H1 (cell line): ENCODE measurements at regions not wholly inside any gene's neighbourhood (a gene's known extent, or its start where the extent isn't known, plus 50 kb on each side); places are given as distances from the start of the nearest gene placed in this dataset.

ENCODE experiments used
- CTCF ChIA-PET: fragments of 300-600 bp; sonication (Branson Sonifier 250); formaldehyde crosslinking; loops from one replicate; lab custom pipeline; 2021; ENCODE audit not compliant: partially characterized antibody; lab: Charles Lee
- POLR2A ChIA-PET: fragments of 300-600 bp; sonication (Branson Sonifier 250); formaldehyde crosslinking; loops from one replicate; lab custom pipeline; 2021; ENCODE audit warnings: inconsistent platforms; ENCODE audit not compliant: partially characterized antibody; lab: Charles Lee
- DNase-seq, 2 experiments: peaks; one replicate each; pipeline versions ENCODE4 v3.0.0 to v3.0.0-alpha.2; 2010 to 2022; ENCODE audit warnings: low spot score in 2 of 2, low read depth in 1 of 2, mixed read lengths in 1 of 2
- FAIRE-seq: peaks from 2 replicates; lab custom pipeline; 2011; peaks lifted over from hg19 to GRCh38; lab: Jason Lieb, UNC
- H2AFZ ChIP-seq: 2 replicates; pipeline ENCODE4 v1.8.1; 2012; ENCODE audit warnings: low read length, inconsistent platforms
- H2AK5ac ChIP-seq: 2 replicates; pipeline ENCODE4 v1.6.1; 2013; ENCODE audit warnings: low read depth, low read length
- H2BK120ac ChIP-seq: replicated peaks from 2 replicates; pipeline ENCODE3; 2013; ENCODE audit warnings: low read depth, low read length, inconsistent platforms
- H2BK12ac ChIP-seq: 2 replicates; pipeline ENCODE4 v1.6.1; 2013; ENCODE audit warnings: low read depth, low read length
- H2BK15ac ChIP-seq: 2 replicates; pipeline ENCODE4 v1.6.1; 2013; ENCODE audit warnings: low read length
- H2BK20ac ChIP-seq: 2 replicates; pipeline ENCODE4 v1.6.1; 2013; ENCODE audit warnings: low read length
- H2BK5ac ChIP-seq: 2 replicates; pipeline ENCODE4 v1.6.1; 2013; ENCODE audit warnings: low read depth, low read length
- H3K14ac ChIP-seq: 2 replicates; pipeline ENCODE4 v1.6.1; 2013; ENCODE audit warnings: inconsistent platforms; ENCODE audit not compliant: insufficient read length
- H3K18ac ChIP-seq: 2 replicates; pipeline ENCODE4 v1.6.1; 2013; ENCODE audit warnings: low read length; ENCODE audit errors: extremely low read depth
- H3K23ac ChIP-seq: 2 replicates; pipeline ENCODE4 v1.6.1; 2013; ENCODE audit warnings: inconsistent platforms; ENCODE audit not compliant: insufficient read length
- H3K23me2 ChIP-seq: 2 replicates; pipeline ENCODE4 v1.6.1; 2013; ENCODE audit warnings: low read depth, low read length
- H3K27ac ChIP-seq: 2 replicates; pipeline ENCODE4 v1.6.1; 2011; ENCODE audit warnings: low read depth, low read length, inconsistent platforms
- H3K27me3 ChIP-seq, 4 experiments: replicated peaks in 1 of 4; 1 replicate in 1 of 4; 2 replicates in 3 of 4; pipeline versions ENCODE4 v1.6.1 to v1.8.1; 2011 to 2013; ENCODE audit warnings: low read length in 3 of 4, mild to moderate bottlenecking in 3 of 4, inconsistent platforms in 2 of 4, mixed read lengths in 2 of 4, moderate library complexity in 1 of 4; ENCODE audit not compliant: control insufficient read depth in 3 of 4, insufficient read depth in 3 of 4; ENCODE audit errors: extremely low read depth in 1 of 4
- H3K36me3 ChIP-seq, 4 experiments: 2 replicates each; pipeline versions ENCODE4 v1.6.1 to v1.8.1; 2011 to 2013; ENCODE audit warnings: mild to moderate bottlenecking in 4 of 4, low read length in 3 of 4, moderate library complexity in 2 of 4, control low read depth in 1 of 4, inconsistent platforms in 1 of 4; ENCODE audit not compliant: insufficient read depth in 4 of 4, control insufficient read depth in 2 of 4
- H3K4ac ChIP-seq: replicated peaks from 2 replicates; pipeline ENCODE3; 2013; ENCODE audit warnings: low read length, low read depth, mixed read lengths, inconsistent platforms; ENCODE audit not compliant: insufficient read length
- H3K4me1 ChIP-seq, 4 experiments: replicated peaks in 1 of 4; 1 replicate in 1 of 4; 2 replicates in 3 of 4; pipeline versions ENCODE4 v1.6.1 to v1.8.1; 2011 to 2013; ENCODE audit warnings: low read length in 3 of 4, inconsistent platforms in 2 of 4, mixed read lengths in 1 of 4; ENCODE audit not compliant: insufficient read depth in 4 of 4, control insufficient read depth in 3 of 4
- H3K4me2 ChIP-seq, 2 experiments: 2 replicates each; pipeline versions ENCODE4 v1.6.1 to v1.8.1; 2011 to 2013; ENCODE audit warnings: low read depth in 2 of 2, low read length in 2 of 2, control low read depth in 1 of 2, inconsistent platforms in 1 of 2, mild to moderate bottlenecking in 1 of 2; ENCODE audit not compliant: insufficient read depth in 1 of 2
- H3K4me3 ChIP-seq, 4 experiments: fragments of 200-600, 300-600 bp in 1 of 4; sonication (generic), shearing (Covaris generic), sonication (Bioruptor Twin) in 1 of 4; 2 replicates each; pipeline versions ENCODE4 v1.5.1 to v1.8.1; 2011 to 2016; ENCODE audit warnings: low read length in 4 of 4, low read depth in 3 of 4, control low read depth in 2 of 4, inconsistent platforms in 2 of 4, mild to moderate bottlenecking in 2 of 4, mixed read lengths in 1 of 4, moderate library complexity in 1 of 4; ENCODE audit not compliant: insufficient read depth in 2 of 4; ENCODE audit errors: extremely low read depth in 1 of 4
- H3K56ac ChIP-seq: replicated peaks from 2 replicates; pipeline ENCODE3; 2013; ENCODE audit warnings: low read depth, mild to moderate bottlenecking, mixed read lengths, low read length, inconsistent platforms; ENCODE audit not compliant: insufficient read length
- H3K79me1 ChIP-seq: 2 replicates; pipeline ENCODE4 v1.6.1; 2013; ENCODE audit warnings: low read depth, low read length, control low read depth
- H3K79me2 ChIP-seq, 2 experiments: 2 replicates each; pipeline versions ENCODE4 v1.6.1 to v1.8.1; 2012 to 2013; ENCODE audit warnings: low read length in 2 of 2, mild to moderate bottlenecking in 2 of 2, inconsistent platforms in 1 of 2; ENCODE audit not compliant: insufficient read depth in 2 of 2, control insufficient read depth in 1 of 2
- H3K9ac ChIP-seq, 4 experiments: replicated peaks in 1 of 4; 1 replicate in 1 of 4; 2 replicates in 3 of 4; pipeline versions ENCODE4 v1.6.1 to v1.8.1; 2011 to 2013; ENCODE audit warnings: low read depth in 3 of 4, low read length in 3 of 4, control low read depth in 2 of 4, mild to moderate bottlenecking in 2 of 4, moderate library complexity in 2 of 4, inconsistent platforms in 1 of 4; ENCODE audit errors: extremely low read depth in 1 of 4
- H3K9me3 ChIP-seq, 2 experiments: 2 replicates each; pipeline versions ENCODE4 v1.6.1 to v1.8.1; 2012 to 2013; ENCODE audit warnings: mild to moderate bottlenecking in 2 of 2, moderate library complexity in 2 of 2, control low read depth in 1 of 2, inconsistent platforms in 1 of 2, low read depth in 1 of 2, low read length in 1 of 2, mixed read lengths in 1 of 2; ENCODE audit not compliant: insufficient read depth in 2 of 2
- H4K20me1 ChIP-seq, 2 experiments: replicated peaks in 1 of 2; 2 replicates each; pipeline versions ENCODE3 to v1.8.1; 2011 to 2013; ENCODE audit warnings: inconsistent platforms in 2 of 2, low read length in 2 of 2, mild to moderate bottlenecking in 1 of 2; ENCODE audit not compliant: insufficient read depth in 2 of 2, control insufficient read depth in 1 of 2
- H4K5ac ChIP-seq: 2 replicates; pipeline ENCODE4 v1.6.1; 2013; ENCODE audit warnings: low read length, low read depth, mixed read lengths, inconsistent platforms; ENCODE audit not compliant: insufficient read length
- H4K8ac ChIP-seq: 2 replicates; pipeline ENCODE4 v1.8.0; 2013; ENCODE audit warnings: mild to moderate bottlenecking, moderate library complexity, low read length, inconsistent platforms; ENCODE audit not compliant: insufficient read depth; ENCODE audit errors: extremely low read depth
- H4K91ac ChIP-seq: replicated peaks from 2 replicates; pipeline ENCODE3; 2013; ENCODE audit warnings: low read length, mixed read lengths, inconsistent platforms; ENCODE audit not compliant: insufficient read length
- ASH2L ChIP-seq: fragments of 200-600, 300-600 bp; sonication (generic); IDR thresholded peaks from one replicate; pipeline ENCODE4 v1.7.1; 2017; ENCODE audit warnings: low read length
- BRCA1 ChIP-seq: IDR thresholded peaks from 2 replicates; pipeline ENCODE4 v1.6.1; 2012; ENCODE audit warnings: low read depth, low read length, improper control_type of control experiment
- GTF2F1 ChIP-seq: IDR thresholded peaks from 2 replicates; pipeline ENCODE4 v1.6.1; 2012; ENCODE audit warnings: low read depth, low read length, improper control_type of control experiment, borderline replicate concordance
- JUN ChIP-seq: IDR thresholded peaks from 2 replicates; pipeline ENCODE4 v1.6.1; 2011; ENCODE audit warnings: low read depth, mild to moderate bottlenecking, improper control_type of control experiment, low read length
- MAFK ChIP-seq: IDR thresholded peaks from 2 replicates; pipeline ENCODE4 v1.6.1; 2012; ENCODE audit warnings: low read depth, mild to moderate bottlenecking, improper control_type of control experiment, low read length
- NRF1 ChIP-seq: IDR thresholded peaks from 2 replicates; pipeline ENCODE4 v1.6.1; 2011; ENCODE audit warnings: mild to moderate bottlenecking, low read depth, low read length, improper control_type of control experiment
- POLR2AphosphoS5 ChIP-seq: IDR thresholded peaks from 2 replicates; pipeline ENCODE4 v1.6.1; 2011; ENCODE audit warnings: low read depth, low read length
- RXRA ChIP-seq: IDR thresholded peaks from 2 replicates; pipeline ENCODE4 v1.6.1; 2011; ENCODE audit warnings: low read depth, mild to moderate bottlenecking, low read length, moderate library complexity; ENCODE audit not compliant: insufficient read depth
- SAP30 ChIP-seq: fragments of 300-600 bp; sonication (generic); IDR thresholded peaks from 2 replicates; pipeline ENCODE4 v1.7.1; 2012; ENCODE audit warnings: low read length, moderate library complexity, mild to moderate bottlenecking, inconsistent platforms; ENCODE audit not compliant: insufficient read depth, insufficient replicate concordance
- SIN3A ChIP-seq, 2 experiments: IDR thresholded peaks in 1 of 2; conservative IDR thresholded peaks in 1 of 2; 2 replicates each; pipeline ENCODE4 v1.6.1; 2011 to 2012; ENCODE audit warnings: low read length in 2 of 2, improper control_type of control experiment in 1 of 2, low read depth in 1 of 2, mild to moderate bottlenecking in 1 of 2
- SIX5 ChIP-seq: IDR thresholded peaks from 2 replicates; pipeline ENCODE4 v1.6.1; 2011; ENCODE audit warnings: mild to moderate bottlenecking, low read depth, low read length
- SRF ChIP-seq: IDR thresholded peaks from 2 replicates; pipeline ENCODE4 v1.6.1; 2011; ENCODE audit warnings: mild to moderate bottlenecking, low read depth, low read length, moderate library complexity
- TAF7 ChIP-seq: optimal IDR thresholded peaks from 2 replicates; pipeline ENCODE3; 2011; ENCODE audit warnings: low read depth, mild to moderate bottlenecking, inconsistent platforms, low read length, moderate library complexity, borderline replicate concordance
- TBP ChIP-seq: IDR thresholded peaks from 2 replicates; pipeline ENCODE4 v1.6.1; 2011; ENCODE audit warnings: low read depth, low read length, improper control_type of control experiment
- USF2 ChIP-seq: IDR thresholded peaks from 2 replicates; pipeline ENCODE4 v1.6.1; 2011; ENCODE audit warnings: low read length, improper control_type of control experiment
- WGBS, 2 experiments: shearing (Covaris generic) in 1 of 2; methylation state at CpG; one replicate each; pipeline versions ENCODE4 v1.1.6 to v1.1.7; 2013 to 2015; ENCODE audit warnings: low lambda C conversion rate in 2 of 2, mixed read lengths in 2 of 2, inconsistent platforms in 1 of 2, low coverage in 1 of 2, missing lambda C conversion rate in 1 of 2; ENCODE audit not compliant: insufficient replicate concordance in 2 of 2, insufficient coverage in 1 of 2, insufficient read length in 1 of 2; ENCODE audit errors: extremely low coverage in 1 of 2, missing lambda C conversion rate in 1 of 2; 5-methylcytosine and 5-hydroxymethylcytosine counted together

- no peak overlapping the region for H3K14ac ChIP-seq
- H3K23ac ChIP-seq: no peak overlapping the region
- POLR2A ChIA-PET: no interaction called here
- no peak overlapping the region for H3K18ac ChIP-seq
- H3K4me3 ChIP-seq: no peak overlapping the region
- H3K27me3 ChIP-seq: no peaks in the 10 kb centered on the region
- CTCF ChIA-PET: interaction anchor here (0.6 kb wide), 1 partner anchor 283 kb away, joined by 3 read pairs; no protein-coding TSS in a partner anchor
- no peaks in the 10 kb centered on the region for H4K20me1 ChIP-seq
- H3K9ac ChIP-seq: no peak overlapping the region
- no peak overlapping the region for H2BK12ac ChIP-seq
- H2AK5ac ChIP-seq: no peak overlapping the region
- no peak overlapping the region for H2BK120ac ChIP-seq
- H2AFZ ChIP-seq: no peak overlapping the region
- H3K4me2 ChIP-seq: no peak overlapping the region
- no peak overlapping the region for H4K8ac ChIP-seq
- H3K4me1 ChIP-seq: no peaks in the 10 kb centered on the region
- no peaks in the 10 kb centered on the region for H3K36me3 ChIP-seq
- H3K27ac ChIP-seq: no peak overlapping the region
- DNase-seq (no peak), FAIRE-seq (no peak)
- no peak overlapping the region for H3K56ac ChIP-seq
- no peak overlapping the region for H4K5ac ChIP-seq
- no peak overlapping the region for H2BK5ac ChIP-seq
- H2BK20ac ChIP-seq: no peak overlapping the region
- H4K91ac ChIP-seq: no peak overlapping the region
- no peak overlapping the region for H3K4ac ChIP-seq
- WGBS, 2 experiments: 93% methylated on average over 2 of the region's 2 CpGs; no CpG with 5 or more reads in 1 of the 2 experiments
- H3K79me1 ChIP-seq: no peaks in the 10 kb centered on the region
- no peaks in the 10 kb centered on the region for H3K79me2 ChIP-seq
- H2BK15ac ChIP-seq: no peak overlapping the region
- H3K23me2 ChIP-seq: no peaks in the 10 kb centered on the region
- H3K9me3 ChIP-seq: no peaks in the 10 kb centered on the region
- no peak for TF ChIP-seq SRF
- no peak for TF ChIP-seq TAF7
- TF ChIP-seq MAFK: no peak
- TF ChIP-seq ASH2L: no peak
- TF ChIP-seq BRCA1: no peak
- no peak for TF ChIP-seq NRF1
- no peak for TF ChIP-seq TBP
- TF ChIP-seq GTF2F1: no peak
- TF ChIP-seq SIN3A (conservative IDR thresholded peaks at IDR 0.05 in 1 of 2, IDR thresholded peaks at IDR 0.05 in 1 of 2; ENCODE audit: low read depth in 1 of 2, low read length in 2 of 2): no peak
- no peak for TF ChIP-seq SIX5
- no peak for TF ChIP-seq RXRA
- TF ChIP-seq POLR2AphosphoS5: no peak
- no peak for TF ChIP-seq SAP30
- no peak for TF ChIP-seq JUN
- no peak for TF ChIP-seq USF2
Observed at GRCh38 chrX:76248901-76249300, 76.0 kb downstream of the PBDC1 start.
